PFSK-1 (cell line): ENCODE measurements at regions not wholly inside any gene's neighbourhood (a gene's known extent, or its start where the extent isn't known, plus 50 kb on each side); places are given as distances from the start of the nearest gene placed in this dataset.

Experiments used
- POLR2AphosphoS5 ChIP-seq: IDR thresholded peaks from 2 replicates; pipeline ENCODE4 v1.6.1; 2012; ENCODE audit warnings: low read depth, mild to moderate bottlenecking, control low read depth, low read length, moderate library complexity
- TAF1 ChIP-seq: IDR thresholded peaks from 2 replicates; pipeline ENCODE4 v1.6.1; 2012; ENCODE audit warnings: low read length, control low read depth, borderline replicate concordance; ENCODE audit not compliant: insufficient read depth

GRCh38 chr16:86100205-86101136, 201.5 kb downstream of the IRF8 start:
- TF ChIP-seq TAF1: no peak
- TF ChIP-seq POLR2AphosphoS5: no peak
